Heart left ventricle (tissue), 16 donors: ENCODE measurements at regions not wholly inside any gene's neighbourhood (a gene's known extent, or its start where the extent isn't known, plus 50 kb on each side); places are given as distances from the start of the nearest gene placed in this dataset.

Experiments used
- ATAC-seq, 4 donors: fragments of 200-7000 bp; cut with Tn5 transposase; one replicate each; pipeline ENCODE4 v1.9.1; 2020 to 2022; ENCODE audit warnings: moderate library complexity in 4 of 4, mild to moderate bottlenecking in 3 of 4, moderate number of reproducible peaks in 1 of 4
- DNase-seq, 5 donors: peaks; one replicate each; pipeline ENCODE4 v3.0.0-alpha.2; 2020
- H3K27ac ChIP-seq, 12 donors: fragments of 200-600 bp; sonication (generic) in 4 of 12; one replicate each; pipeline versions ENCODE4 v1.5.0 to v1.8.0; 2016 to 2022; ENCODE audit warnings: mild to moderate bottlenecking in 2 of 12
- H3K27me3 ChIP-seq, 9 donors: fragments of 200-600 bp; sonication (generic) in 2 of 9; one replicate each; pipeline versions ENCODE4 v1.5.1 to v1.8.0; 2016 to 2022; ENCODE audit warnings: mild to moderate bottlenecking in 3 of 9
- H3K36me3 ChIP-seq, 9 donors: fragments of 200-600 bp; sonication (generic) in 2 of 9; one replicate each; pipeline versions ENCODE4 v1.5.0 to v1.8.0; 2018 to 2022; ENCODE audit warnings: mild to moderate bottlenecking in 2 of 9
- H3K4me1 ChIP-seq, 12 donors: fragments of 200-600 bp; sonication (generic) in 4 of 12; one replicate each; pipeline versions ENCODE4 v1.5.0 to v1.8.0; 2016 to 2022; ENCODE audit warnings: mild to moderate bottlenecking in 3 of 12
- H3K4me3 ChIP-seq, 12 donors: fragments of 200-600 bp; sonication (generic) in 4 of 12; one replicate each; pipeline versions ENCODE4 v1.5.0 to v1.8.0; 2017 to 2022; ENCODE audit warnings: mild to moderate bottlenecking in 9 of 12, moderate library complexity in 4 of 12
- H3K9me3 ChIP-seq, 12 donors: fragments of 200-600 bp; sonication (generic) in 4 of 12; one replicate each; pipeline versions ENCODE4 v1.5.0 to v1.8.0; 2016 to 2022; ENCODE audit warnings: mild to moderate bottlenecking in 1 of 12
- POLR2A ChIP-seq, 2 donors: fragments of 450-650 bp; IDR thresholded peaks; one replicate each; pipeline ENCODE4 v1.6.1; 2017; ENCODE audit warnings: antibody characterized with exemption in 2 of 2, mild to moderate bottlenecking in 2 of 2, moderate library complexity in 2 of 2
- WGBS, 4 donors: extraction: QIAGEN DNeasy Blood & Tissue Kit in 2 of 4; methylation state at CpG; one replicate each; pipeline versions ENCODE4 v1.1.5 to v1.1.7; 2013 to 2018; 5-methylcytosine and 5-hydroxymethylcytosine counted together
- intact Hi-C, 10 donors: fragments of 100-400 bp; cut with DNase I; formaldehyde crosslinking; loops; one replicate each; pipeline versions ENCODE4 v1.11.1 to v1.14.2; 2022
- TF ChIP-seq, protein P1 (sequence below), 12 donors: fragments of 200-600 bp; sonication (generic) in 4 of 12; IDR thresholded peaks; one replicate each; pipeline versions ENCODE4 v1.5.0 to v1.8.0; 2018 to 2022; ENCODE audit warnings: antibody characterized with exemption in 12 of 12, mild to moderate bottlenecking in 5 of 12
- donor health status: ischemic (EF 13 %, LVEDD 7.1; RV severe dilation, severe dysfunction).
- donor health status: healthy with polysubstance abuse.
- donor health status: DM: no; HTN: yes; CAD: no.
- donor health status: DM: no; HTN: no; CAD: no.
- donor health status: ischemic (EF 25% LVEDD 6.9; RV normal size, moderate dysfunction).
- donor health status: ischemic (EF 25% LVEDD 5.7; RV mildly dilated, moderate dysfunction).
- donor health status: healthy.
- donor health status: DM: yes; HTN: yes; CAD: no.
- donor health status: ischemic (EF 35%, LVEDD 5.7; RV mildly dilated, moderate dysfunction).
- donor health status: nonischemic (EF 11% LVEDD 7.7; RV severe dilation, severe dysfunction).
- donor health status: DM: yes; HTN: yes; CAD: no.
- donor health status: PGD.
- donor health status: ischemic (EF 29% LVEDD 5.4; RV normal size, mild dysfunction).
- donor health status: nonischemic (EF 23%, LVEDD 6.1; RV moderate dilation, normal function).

DNA sequence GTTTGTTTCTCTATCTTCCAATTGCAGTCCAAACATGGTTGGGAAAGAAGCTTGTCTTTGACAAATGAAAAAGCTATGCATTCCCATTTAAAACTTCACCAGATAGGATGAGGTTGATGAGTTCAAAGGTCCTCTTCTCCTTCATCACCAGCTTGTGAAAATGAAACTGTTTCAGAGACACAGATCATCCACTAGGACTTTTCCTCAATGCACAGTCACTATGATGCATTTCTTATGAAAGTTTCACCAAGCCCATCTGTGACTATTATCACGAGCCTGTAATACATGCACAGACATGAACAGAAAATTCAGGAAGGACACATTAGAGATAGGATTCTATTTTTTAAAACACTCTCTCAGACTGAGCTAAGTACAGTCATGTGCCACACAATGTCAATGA is 644.4 kb downstream of the PLCL1 start:
- ATAC-seq (no peak), DNase-seq (no peak)
- H3K36me3 ChIP-seq, result no peaks in the 10 kb centered on the region
- H3K9me3 ChIP-seq, result peaks cover 0 to 4% (median 0%) of the 10 kb centered on the region in 12 donors
- H3K4me1 ChIP-seq, result no peaks in the 10 kb centered on the region
- H3K27me3 ChIP-seq, result no peaks in the 10 kb centered on the region
- 65 to 74% (median 70%) methylated on average over 1 of the region's 1 CpG for WGBS, 4 donors
- no peak for TF ChIP-seq POLR2A (IDR thresholded peaks at IDR 0.05)
- TF ChIP-seq, protein P1, sequence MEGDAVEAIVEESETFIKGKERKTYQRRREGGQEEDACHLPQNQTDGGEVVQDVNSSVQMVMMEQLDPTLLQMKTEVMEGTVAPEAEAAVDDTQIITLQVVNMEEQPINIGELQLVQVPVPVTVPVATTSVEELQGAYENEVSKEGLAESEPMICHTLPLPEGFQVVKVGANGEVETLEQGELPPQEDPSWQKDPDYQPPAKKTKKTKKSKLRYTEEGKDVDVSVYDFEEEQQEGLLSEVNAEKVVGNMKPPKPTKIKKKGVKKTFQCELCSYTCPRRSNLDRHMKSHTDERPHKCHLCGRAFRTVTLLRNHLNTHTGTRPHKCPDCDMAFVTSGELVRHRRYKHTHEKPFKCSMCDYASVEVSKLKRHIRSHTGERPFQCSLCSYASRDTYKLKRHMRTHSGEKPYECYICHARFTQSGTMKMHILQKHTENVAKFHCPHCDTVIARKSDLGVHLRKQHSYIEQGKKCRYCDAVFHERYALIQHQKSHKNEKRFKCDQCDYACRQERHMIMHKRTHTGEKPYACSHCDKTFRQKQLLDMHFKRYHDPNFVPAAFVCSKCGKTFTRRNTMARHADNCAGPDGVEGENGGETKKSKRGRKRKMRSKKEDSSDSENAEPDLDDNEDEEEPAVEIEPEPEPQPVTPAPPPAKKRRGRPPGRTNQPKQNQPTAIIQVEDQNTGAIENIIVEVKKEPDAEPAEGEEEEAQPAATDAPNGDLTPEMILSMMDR (IDR thresholded peaks at IDR 0.05), result no peak
- H3K27ac ChIP-seq, result no peak overlapping the region
- intact Hi-C loops, result no loop called here
- no peak overlapping the region for H3K4me3 ChIP-seq

DNA sequence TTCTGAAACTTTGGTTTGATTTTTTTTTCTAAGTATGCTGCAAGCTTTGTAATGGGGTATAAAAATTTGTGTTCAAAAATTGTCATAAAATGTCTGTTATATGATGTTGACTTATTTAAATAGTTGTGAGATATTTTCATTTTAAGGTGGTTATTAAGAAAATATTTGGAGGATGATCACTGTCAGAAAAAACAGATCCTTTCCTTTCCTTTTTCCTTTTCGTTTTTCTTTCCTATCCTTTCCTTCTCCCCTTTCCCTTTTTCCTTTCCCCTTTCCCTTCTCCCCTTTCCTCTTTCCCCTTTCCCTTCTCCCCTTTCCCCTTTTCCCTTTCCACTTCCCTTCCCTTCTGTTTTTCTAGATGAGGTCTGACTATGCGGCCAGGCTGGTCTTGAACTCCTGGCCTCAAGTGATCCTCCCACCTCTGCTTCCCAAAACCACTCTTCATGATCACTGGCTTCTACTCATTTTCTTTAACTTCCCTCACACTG is 640.5 kb downstream of the PLCL1 start:
- H3K27me3 ChIP-seq, result no peaks in the 10 kb centered on the region
- H3K27ac ChIP-seq, result no peak overlapping the region
- no peaks in the 10 kb centered on the region for H3K9me3 ChIP-seq
- no peaks in the 10 kb centered on the region for H3K4me1 ChIP-seq
- no peak for DNase-seq
- no peak overlapping the region for H3K4me3 ChIP-seq
- 62 to 76% (median 67%) methylated on average over 2 of the region's 2 CpGs for WGBS, 4 donors
- TF ChIP-seq, protein P1 (IDR thresholded peaks at IDR 0.05), result no peak
- no peak for TF ChIP-seq POLR2A (IDR thresholded peaks at IDR 0.05)
- no peaks in the 10 kb centered on the region for H3K36me3 ChIP-seq
- intact Hi-C loops, result no loop called here
- no peak for ATAC-seq

DNA sequence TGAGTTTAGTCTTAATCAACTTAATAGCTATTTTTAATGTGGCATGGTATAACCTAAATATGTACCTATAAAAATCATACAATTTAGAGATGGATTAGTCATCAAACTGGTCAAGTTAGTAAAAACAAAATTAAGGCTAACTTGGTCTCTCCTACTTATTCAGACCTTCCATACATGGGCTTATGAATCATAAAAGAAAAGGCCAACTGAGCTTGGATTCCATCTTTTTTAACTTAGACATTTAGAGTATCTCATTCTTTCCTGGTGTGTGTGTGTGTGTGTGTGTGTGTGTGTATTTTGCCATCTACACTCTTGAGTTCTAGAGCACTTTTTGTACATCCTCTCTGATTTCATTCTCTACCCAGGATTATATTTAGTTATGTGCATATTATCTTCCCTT is 637.5 kb downstream of the PLCL1 start:
- intact Hi-C loops, result no loop called here
- Histone ChIP-seq H3K27ac (no peak overlapping the region), H3K27me3 (no peaks in the 10 kb centered on the region), H3K9me3 (no peaks in the 10 kb centered on the region), H3K36me3 (no peaks in the 10 kb centered on the region), H3K4me1 (no peaks in the 10 kb centered on the region), H3K4me3 (no peak overlapping the region)
- TF ChIP-seq POLR2A (IDR thresholded peaks at IDR 0.05), result no peak
- TF ChIP-seq, protein P1 (IDR thresholded peaks at IDR 0.05), result no peak
- ATAC-seq (no peak), DNase-seq (no peak)

DNA sequence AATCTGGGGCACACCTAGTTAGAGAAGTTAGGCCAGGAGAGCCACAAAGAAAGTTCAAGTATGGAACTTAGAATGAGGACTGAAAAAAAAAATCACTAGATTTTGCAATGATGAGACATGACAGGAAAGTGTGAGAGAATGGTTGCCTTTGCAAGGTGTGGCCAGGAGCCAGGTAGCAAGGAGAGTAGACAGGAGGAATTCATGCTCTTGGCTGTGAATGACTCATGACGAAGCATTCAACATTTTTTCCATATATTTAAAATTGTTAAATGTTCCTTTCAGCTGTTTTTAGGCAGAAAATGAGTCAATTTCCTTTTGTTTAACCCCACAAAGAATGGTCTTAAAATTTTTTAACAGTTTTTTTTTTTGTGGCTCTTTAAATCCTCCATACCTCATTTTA is 636.9 kb downstream of the PLCL1 start:
- Histone ChIP-seq H3K9me3 (no peaks in the 10 kb centered on the region), H3K27ac (no peak overlapping the region), H3K4me1 (no peaks in the 10 kb centered on the region), H3K36me3 (no peaks in the 10 kb centered on the region), H3K27me3 (no peaks in the 10 kb centered on the region), H3K4me3 (no peak overlapping the region)
- DNase-seq (no peak), ATAC-seq (no peak)
- no peak for TF ChIP-seq POLR2A (IDR thresholded peaks at IDR 0.05)
- TF ChIP-seq, protein P1 (IDR thresholded peaks at IDR 0.05), result no peak
- intact Hi-C loops, result no loop called here
- 53 to 66% (median 64%) methylated on average over 1 of the region's 1 CpG for WGBS, 4 donors
